ENCODE measurements at regions not wholly inside any gene's neighbourhood (a gene's known extent, or its start where the extent isn't known, plus 50 kb on each side); places are given as distances from the start of the nearest gene placed in this dataset.

DNA sequence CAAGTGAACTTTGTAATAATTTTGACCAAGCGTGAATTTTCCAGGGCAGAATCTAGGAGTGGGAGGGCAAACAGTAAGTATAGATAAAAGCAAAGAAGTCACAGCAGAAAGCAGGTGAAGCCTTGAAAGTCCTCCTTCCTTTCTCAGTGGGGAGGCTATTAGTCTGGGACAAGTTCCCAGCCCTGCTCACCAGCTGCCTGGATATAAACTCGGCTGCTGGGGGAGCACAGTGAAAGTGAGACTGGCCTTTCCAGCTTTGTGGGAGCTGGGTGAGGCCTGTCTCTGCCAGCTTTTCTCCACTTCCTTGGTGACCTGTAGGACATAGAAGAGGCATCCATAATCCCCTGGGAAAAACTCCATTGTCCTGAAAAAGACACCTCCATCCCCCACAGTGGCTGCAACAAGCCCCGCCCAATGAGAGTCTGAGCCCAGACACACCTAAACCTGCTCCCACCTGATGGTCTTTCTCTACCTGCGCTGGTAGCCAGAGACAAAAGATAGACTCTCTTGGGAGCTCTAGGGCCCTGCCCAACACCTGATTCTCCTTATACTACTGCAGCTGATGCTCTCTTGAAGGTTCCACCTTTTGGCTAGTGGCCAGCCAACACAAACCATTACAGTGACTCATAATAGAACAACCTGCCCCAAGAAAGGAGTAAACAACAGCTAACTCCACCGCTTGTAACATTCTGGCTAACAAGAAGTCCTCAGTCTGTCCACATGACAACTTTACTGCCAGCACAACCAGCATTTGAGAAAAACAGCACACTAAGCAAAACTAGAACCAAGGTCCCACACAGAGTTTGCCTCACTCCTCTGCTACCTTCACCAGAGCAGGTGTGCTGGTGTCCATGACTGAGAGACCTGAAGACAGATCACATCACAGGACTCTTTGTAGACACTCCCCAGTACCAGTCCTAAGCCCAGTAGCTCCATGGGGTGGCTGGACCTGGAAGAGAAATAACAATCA is 252.2 kb upstream of the SLITRK6 start:
- no peak for DNase-seq (ENCODE audit: low read depth)
- TF ChIP-seq, protein P1, sequence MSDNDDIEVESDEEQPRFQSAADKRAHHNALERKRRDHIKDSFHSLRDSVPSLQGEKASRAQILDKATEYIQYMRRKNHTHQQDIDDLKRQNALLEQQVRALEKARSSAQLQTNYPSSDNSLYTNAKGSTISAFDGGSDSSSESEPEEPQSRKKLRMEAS (IDR thresholded peaks at IDR 0.05; ENCODE audit: low read depth, low read length): no peak
- TF ChIP-seq POLR2A (IDR thresholded peaks at IDR 0.05; ENCODE audit: extremely low read depth, insufficient read length) (no peak), CTCF (IDR thresholded peaks at IDR 0.05; ENCODE audit: low read depth, low read length) (no peak), MYC (IDR thresholded peaks at IDR 0.05; ENCODE audit: low read depth, low read length) (no peak)
- H3K4me3 ChIP-seq (ENCODE audit: low read depth, low read length): no peak overlapping the region

GRCh38 chr13:86038490-86038889 is 239.3 kb upstream of the SLITRK6 start:
- H3K4me3 ChIP-seq (ENCODE audit: low read depth, low read length): no peak overlapping the region
- DNase-seq (ENCODE audit: low read depth): no peak
- TF ChIP-seq, protein P1 (IDR thresholded peaks at IDR 0.05; ENCODE audit: low read depth, low read length): no peak
- TF ChIP-seq CTCF (IDR thresholded peaks at IDR 0.05; ENCODE audit: low read depth, low read length) (no peak), POLR2A (IDR thresholded peaks at IDR 0.05; ENCODE audit: extremely low read depth, insufficient read length) (no peak), MYC (IDR thresholded peaks at IDR 0.05; ENCODE audit: low read depth, low read length) (no peak)

DNA sequence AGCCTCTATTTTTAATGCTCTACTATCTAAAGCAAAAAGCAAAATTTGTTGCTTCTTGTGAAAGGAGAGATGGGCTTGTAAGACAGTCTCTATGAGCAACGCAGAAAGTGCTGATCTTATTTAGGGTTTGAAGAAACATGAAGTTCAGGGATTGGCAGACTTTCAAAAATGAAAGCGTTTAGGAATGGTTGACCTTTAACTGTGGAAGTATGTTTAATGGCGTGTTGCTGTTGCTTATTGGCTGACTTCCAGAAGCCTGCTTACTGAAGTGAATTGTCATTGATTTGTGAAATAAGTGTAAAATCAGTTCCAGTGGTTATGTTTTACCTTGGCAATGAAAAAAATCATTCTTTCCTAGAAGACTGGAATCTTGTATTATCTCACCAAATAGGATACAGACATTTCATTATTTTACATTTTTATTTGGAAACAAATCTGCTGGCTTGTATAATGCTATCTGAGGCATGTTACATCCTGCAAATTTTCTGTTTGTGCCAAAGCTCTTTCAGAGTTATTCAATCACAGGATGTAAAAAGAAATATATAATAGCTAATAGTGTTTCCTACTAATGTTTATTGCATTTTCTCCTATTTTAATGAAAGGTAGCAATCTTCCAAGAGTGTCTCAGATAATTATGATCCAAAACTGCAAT is 221.3 kb upstream of the SLITRK6 start:
- no peak for DNase-seq (ENCODE audit: low read depth)
- no peak overlapping the region for H3K4me3 ChIP-seq (ENCODE audit: low read depth, low read length)
- TF ChIP-seq MYC (IDR thresholded peaks at IDR 0.05; ENCODE audit: low read depth, low read length) (no peak), POLR2A (IDR thresholded peaks at IDR 0.05; ENCODE audit: extremely low read depth, insufficient read length) (no peak), CTCF (IDR thresholded peaks at IDR 0.05; ENCODE audit: low read depth, low read length) (no peak)
- TF ChIP-seq, protein P1 (IDR thresholded peaks at IDR 0.05; ENCODE audit: low read depth, low read length): no peak

GRCh38 chr13:86006317-86006716 is 207.1 kb upstream of the SLITRK6 start:
- no peak for DNase-seq (ENCODE audit: low read depth)
- TF ChIP-seq, protein P1 (IDR thresholded peaks at IDR 0.05; ENCODE audit: low read depth, low read length): no peak
- TF ChIP-seq CTCF (IDR thresholded peaks at IDR 0.05; ENCODE audit: low read depth, low read length): no peak
- TF ChIP-seq POLR2A (IDR thresholded peaks at IDR 0.05; ENCODE audit: extremely low read depth, insufficient read length): no peak
- no peak for TF ChIP-seq MYC (IDR thresholded peaks at IDR 0.05; ENCODE audit: low read depth, low read length)
- no peak overlapping the region for H3K4me3 ChIP-seq (ENCODE audit: low read depth, low read length)

DNA sequence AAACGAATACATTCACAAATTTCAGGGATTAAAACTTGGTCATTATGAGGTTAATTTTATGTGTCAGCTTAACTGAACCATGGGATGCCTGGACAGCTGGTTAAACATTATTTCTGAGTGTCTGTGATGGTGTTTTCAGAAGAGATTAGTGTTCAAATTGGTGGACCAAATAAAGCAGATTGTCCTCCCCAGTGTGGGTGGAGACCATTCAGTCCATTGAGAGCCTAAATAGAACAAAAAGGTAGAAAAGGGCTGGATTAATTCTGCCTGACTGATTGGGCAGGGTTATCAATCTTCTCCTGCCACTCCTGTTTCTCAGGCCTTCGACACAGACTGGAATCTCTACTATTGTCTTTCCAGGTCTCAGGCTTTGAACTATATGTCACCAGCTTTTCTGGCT is 203.8 kb upstream of the SLITRK6 start:
- TF ChIP-seq CTCF (IDR thresholded peaks at IDR 0.05; ENCODE audit: low read depth, low read length) (no peak), MYC (IDR thresholded peaks at IDR 0.05; ENCODE audit: low read depth, low read length) (no peak), POLR2A (IDR thresholded peaks at IDR 0.05; ENCODE audit: extremely low read depth, insufficient read length) (no peak)
- TF ChIP-seq, protein P1 (IDR thresholded peaks at IDR 0.05; ENCODE audit: low read depth, low read length): no peak
- no peak for DNase-seq (ENCODE audit: low read depth)
- no peak overlapping the region for H3K4me3 ChIP-seq (ENCODE audit: low read depth, low read length)

All from NB4 (cell line).